Activated naive CD8-positive, alpha-beta T cell treated with anti-CD3 and anti-CD28 coated beads, Interleukin-2, amount 10 ng/mL, durations not matched to agents 7 days and 5 days (primary cell): ENCODE measurements at regions not wholly inside any gene's neighbourhood (a gene's known extent, or its start where the extent isn't known, plus 50 kb on each side); places are given as distances from the start of the nearest gene placed in this dataset.

Source experiments
- ATAC-seq: fragments of 150-1000 bp; cut with Tn5 transposase; one replicate; pipeline ENCODE4 v1.10.0; 2021; ENCODE audit warnings: low read depth, moderate library complexity
- POLR2A ChIA-PET: fragments of 350-600 bp; sonication (Branson Sonifier 250); formaldehyde crosslinking; loops from one replicate; lab custom pipeline; 2021; ENCODE audit warnings: antibody characterized with exemption; lab: Charles Lee
- DNase-seq: peaks from one replicate; pipeline ENCODE4 v3.0.0; 2021
- H3K27ac Mint-ChIP-seq: one replicate; pipeline ENCODE4 v1.8.0; 2022; ENCODE audit warnings: mild to moderate bottlenecking, mixed read lengths
- H3K27me3 Mint-ChIP-seq: one replicate; pipeline ENCODE4 v1.8.0; 2022; ENCODE audit warnings: mild to moderate bottlenecking, moderate library complexity, mixed read lengths
- H3K36me3 Mint-ChIP-seq: one replicate; pipeline ENCODE4 v1.8.0; 2021; ENCODE audit warnings: mild to moderate bottlenecking, mixed read lengths
- H3K4me1 Mint-ChIP-seq: one replicate; pipeline ENCODE4 v1.8.0; 2021; ENCODE audit warnings: mixed read lengths
- H3K4me3 Mint-ChIP-seq: one replicate; pipeline ENCODE4 v1.8.0; 2022; ENCODE audit warnings: mild to moderate bottlenecking, moderate library complexity, mixed read lengths
- H3K9me3 Mint-ChIP-seq: one replicate; pipeline ENCODE4 v1.8.0; 2021; ENCODE audit warnings: mixed read lengths

- Mint-ChIP-seq H3K9me3 (peaks cover 4% of the 10 kb centered on the region), H3K27ac (no peak overlapping the region), H3K4me1 (no peaks in the 10 kb centered on the region), H3K27me3 (no peaks in the 10 kb centered on the region), H3K36me3 (no peaks in the 10 kb centered on the region), H3K4me3 (no peak overlapping the region)
- POLR2A ChIA-PET, result no interaction called here
- DNase-seq, result no peak
- ATAC-seq, result no peak
Observed at GRCh38 chr7:52273685-52274610, 761.5 kb upstream of the POM121L12 start.

GRCh38 chr7:52271703-52272102 lies 763.7 kb upstream of the POM121L12 start:
- Mint-ChIP-seq H3K4me1 (no peaks in the 10 kb centered on the region), H3K4me3 (no peak overlapping the region), H3K9me3 (peaks cover 4% of the 10 kb centered on the region), H3K36me3 (no peaks in the 10 kb centered on the region), H3K27me3 (no peaks in the 10 kb centered on the region), H3K27ac (no peak overlapping the region)
- DNase-seq, result no peak
- POLR2A ChIA-PET, result no interaction called here
- no peak for ATAC-seq

- POLR2A ChIA-PET, result no interaction called here
- no peaks in the 10 kb centered on the region for H3K4me1 Mint-ChIP-seq
- no peaks in the 10 kb centered on the region for H3K36me3 Mint-ChIP-seq
- ATAC-seq (no peak), DNase-seq (no peak)
- no peak overlapping the region for H3K27ac Mint-ChIP-seq
- peaks cover 5% of the 10 kb centered on the region for H3K9me3 Mint-ChIP-seq
- H3K4me3 Mint-ChIP-seq, result no peak overlapping the region
- H3K27me3 Mint-ChIP-seq, result no peaks in the 10 kb centered on the region
Observed at GRCh38 chr7:52270301-52270700, 765.1 kb upstream of the POM121L12 start.

GRCh38 chr7:52269669-52270068 lies 765.8 kb upstream of the POM121L12 start:
- ATAC-seq, result no peak
- DNase-seq, result no peak
- H3K27ac Mint-ChIP-seq, result no peak overlapping the region
- H3K36me3 Mint-ChIP-seq, result no peaks in the 10 kb centered on the region
- H3K4me1 Mint-ChIP-seq, result no peaks in the 10 kb centered on the region
- POLR2A ChIA-PET, result no interaction called here
- H3K4me3 Mint-ChIP-seq, result no peak overlapping the region
- no peaks in the 10 kb centered on the region for H3K27me3 Mint-ChIP-seq
- peaks cover 7% of the 10 kb centered on the region for H3K9me3 Mint-ChIP-seq

GRCh38 chr7:52261057-52261456 lies 774.4 kb upstream of the POM121L12 start:
- ATAC-seq, result no peak
- Mint-ChIP-seq H3K27me3 (no peaks in the 10 kb centered on the region), H3K27ac (no peak overlapping the region), H3K4me3 (no peak overlapping the region), H3K4me1 (no peaks in the 10 kb centered on the region), H3K9me3 (peaks cover 10% of the 10 kb centered on the region), H3K36me3 (no peaks in the 10 kb centered on the region)
- DNase-seq, result no peak
- POLR2A ChIA-PET, result no interaction called here

GRCh38 chr7:52260046-52260665 lies 775.3 kb upstream of the POM121L12 start:
- Mint-ChIP-seq H3K4me3 (no peak overlapping the region), H3K27ac (no peak overlapping the region), H3K36me3 (no peaks in the 10 kb centered on the region), H3K9me3 (peaks cover 8% of the 10 kb centered on the region), H3K4me1 (no peaks in the 10 kb centered on the region), H3K27me3 (no peaks in the 10 kb centered on the region)
- no peak for ATAC-seq
- POLR2A ChIA-PET, result no interaction called here
- DNase-seq, result no peak

- ATAC-seq (no peak), DNase-seq (no peak)
- Mint-ChIP-seq H3K4me1 (no peaks in the 10 kb centered on the region), H3K9me3 (peaks cover 5% of the 10 kb centered on the region), H3K27ac (no peak overlapping the region), H3K4me3 (no peak overlapping the region), H3K27me3 (no peaks in the 10 kb centered on the region), H3K36me3 (no peaks in the 10 kb centered on the region)
- POLR2A ChIA-PET, result no interaction called here
Observed at GRCh38 chr7:52257890-52258289, 777.5 kb upstream of the POM121L12 start.

GRCh38 chr7:52254396-52255010 lies 780.9 kb upstream of the POM121L12 start:
- Mint-ChIP-seq H3K4me1 (no peaks in the 10 kb centered on the region), H3K36me3 (no peaks in the 10 kb centered on the region), H3K9me3 (peaks cover 12% of the 10 kb centered on the region), H3K27ac (no peak overlapping the region), H3K4me3 (no peak overlapping the region), H3K27me3 (no peaks in the 10 kb centered on the region)
- POLR2A ChIA-PET, result no interaction called here
- ATAC-seq (no peak), DNase-seq (no peak)

- H3K4me3 Mint-ChIP-seq, result no peak overlapping the region
- DNase-seq, result no peak
- H3K27ac Mint-ChIP-seq, result no peak overlapping the region
- H3K36me3 Mint-ChIP-seq, result no peaks in the 10 kb centered on the region
- no peaks in the 10 kb centered on the region for H3K27me3 Mint-ChIP-seq
- POLR2A ChIA-PET, result no interaction called here
- H3K4me1 Mint-ChIP-seq, result no peaks in the 10 kb centered on the region
- no peak for ATAC-seq
- H3K9me3 Mint-ChIP-seq, result peaks cover 12% of the 10 kb centered on the region
Observed at GRCh38 chr7:52253953-52254352, 781.5 kb upstream of the POM121L12 start.

GRCh38 chr7:52249741-52250140 lies 785.7 kb upstream of the POM121L12 start:
- H3K4me1 Mint-ChIP-seq, result no peaks in the 10 kb centered on the region
- no peak overlapping the region for H3K27ac Mint-ChIP-seq
- no peak overlapping the region for H3K4me3 Mint-ChIP-seq
- DNase-seq (no peak), ATAC-seq (no peak)
- H3K36me3 Mint-ChIP-seq, result no peaks in the 10 kb centered on the region
- POLR2A ChIA-PET, result no interaction called here
- H3K27me3 Mint-ChIP-seq, result no peaks in the 10 kb centered on the region
- peaks cover 9% of the 10 kb centered on the region for H3K9me3 Mint-ChIP-seq

- no peak overlapping the region for H3K27ac Mint-ChIP-seq
- H3K36me3 Mint-ChIP-seq, result no peaks in the 10 kb centered on the region
- H3K9me3 Mint-ChIP-seq, result peaks cover 7% of the 10 kb centered on the region
- POLR2A ChIA-PET, result no interaction called here
- H3K4me1 Mint-ChIP-seq, result no peaks in the 10 kb centered on the region
- no peak for DNase-seq
- no peak overlapping the region for H3K4me3 Mint-ChIP-seq
- ATAC-seq, result no peak
- H3K27me3 Mint-ChIP-seq, result no peaks in the 10 kb centered on the region
Observed at GRCh38 chr7:52247518-52247917, 787.9 kb upstream of the POM121L12 start.

- POLR2A ChIA-PET, result no interaction called here
- no peak for DNase-seq
- Mint-ChIP-seq H3K4me3 (no peak overlapping the region), H3K27ac (no peak overlapping the region), H3K36me3 (no peaks in the 10 kb centered on the region), H3K27me3 (no peaks in the 10 kb centered on the region), H3K9me3 (peaks cover 4% of the 10 kb centered on the region), H3K4me1 (no peaks in the 10 kb centered on the region)
- ATAC-seq, result no peak
Observed at GRCh38 chr7:52243685-52244084, 791.7 kb upstream of the POM121L12 start.

- POLR2A ChIA-PET, result no interaction called here
- no peaks in the 10 kb centered on the region for H3K4me1 Mint-ChIP-seq
- peaks cover 4% of the 10 kb centered on the region for H3K9me3 Mint-ChIP-seq
- H3K36me3 Mint-ChIP-seq, result no peaks in the 10 kb centered on the region
- H3K27me3 Mint-ChIP-seq, result no peaks in the 10 kb centered on the region
- no peak for DNase-seq
- no peak for ATAC-seq
- H3K4me3 Mint-ChIP-seq, result no peak overlapping the region
- no peak overlapping the region for H3K27ac Mint-ChIP-seq
Observed at GRCh38 chr7:52233248-52233647, 802.2 kb upstream of the POM121L12 start.

- Mint-ChIP-seq H3K36me3 (no peaks in the 10 kb centered on the region), H3K9me3 (no peaks in the 10 kb centered on the region), H3K4me3 (no peak overlapping the region), H3K27me3 (no peaks in the 10 kb centered on the region), H3K27ac (no peak overlapping the region), H3K4me1 (no peaks in the 10 kb centered on the region)
- ATAC-seq, result no peak
- POLR2A ChIA-PET, result no interaction called here
- no peak for DNase-seq
Observed at GRCh38 chr7:52211930-52212329, 823.5 kb upstream of the POM121L12 start.
